ENCODE measurements at regions not wholly inside any gene's neighbourhood (a gene's known extent, or its start where the extent isn't known, plus 50 kb on each side); places are given as distances from the start of the nearest gene placed in this dataset.

DNA sequence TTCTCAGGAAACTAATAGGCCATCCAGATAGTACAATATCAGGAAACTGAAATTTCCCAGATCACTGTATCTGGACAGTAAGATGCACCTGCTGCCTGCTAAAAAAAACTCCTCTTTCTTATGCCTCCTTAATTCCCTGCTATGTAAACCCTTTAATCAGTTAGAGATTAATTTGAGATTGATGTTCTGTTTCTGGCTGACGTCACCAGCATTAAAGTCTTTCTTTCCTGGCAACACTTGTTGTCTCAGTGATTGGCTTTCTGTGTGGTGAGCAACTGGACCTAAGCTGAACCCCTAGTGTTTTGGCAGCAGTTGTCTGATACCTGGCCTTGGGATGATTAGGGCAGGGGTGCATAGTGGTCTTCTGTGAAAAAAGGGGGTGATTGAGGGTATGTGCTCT lies 175.8 kb downstream of the TENT4A start:
- peaks cover 9% of the 10 kb centered on the region; the same call in 1 of the 3 replicates for H3K9me3 ChIP-seq
- TF ChIP-seq HOXA7 (CRISPR knock-in tag; IDR thresholded peaks at IDR 0.05) (no peak), RNF2 (IDR thresholded peaks at IDR 0.05; ENCODE audit: borderline replicate concordance, low read depth) (no peak), FOXS1 (CRISPR knock-in tag; IDR thresholded peaks at IDR 0.05) (no peak), EHF (CRISPR knock-in tag; IDR thresholded peaks at IDR 0.05) (no peak), RAD21 (conservative IDR thresholded peaks at IDR 0.05 in 1 of 2, IDR thresholded peaks at IDR 0.05 in 1 of 2) (no peak), EP300 (IDR thresholded peaks at IDR 0.05) (no peak), GATA3 (IDR thresholded peaks at IDR 0.05; ENCODE audit: borderline replicate concordance) (no peak), PHF8 (IDR thresholded peaks at IDR 0.05; ENCODE audit: borderline replicate concordance, low read depth) (no peak), MYC (IDR thresholded peaks at IDR 0.05; ENCODE audit: borderline replicate concordance, low read length) (no peak), EHMT2 (IDR thresholded peaks at IDR 0.05; ENCODE audit: low read depth) (no peak)
- TF ChIP-seq, protein P1, sequence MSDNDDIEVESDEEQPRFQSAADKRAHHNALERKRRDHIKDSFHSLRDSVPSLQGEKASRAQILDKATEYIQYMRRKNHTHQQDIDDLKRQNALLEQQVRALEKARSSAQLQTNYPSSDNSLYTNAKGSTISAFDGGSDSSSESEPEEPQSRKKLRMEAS (IDR thresholded peaks at IDR 0.05), result no peak
- no peak for DNase-seq (ENCODE audit: low read depth in 1 of 2, low spot score in 1 of 2)
- no peak for ATAC-seq
- H3K4me3 ChIP-seq, result no peak overlapping the region
- H3K27ac ChIP-seq, result no peak overlapping the region
- WGBS (ENCODE audit: missing lambda C conversion rate), result 18% methylated on average over 1 of the region's 1 CpG
- POLR2A ChIA-PET, result no interaction called here
- CTCF ChIA-PET, result no interaction called here
- no peak for FAIRE-seq
- no peaks in the 10 kb centered on the region for H3K4me1 ChIP-seq
- H3K4me2 ChIP-seq, result no peak overlapping the region

GRCh38 chr5:6899221-6899620 lies 186.0 kb downstream of the TENT4A start:
- no peak for DNase-seq (ENCODE audit: low read depth in 1 of 2, low spot score in 1 of 2)
- POLR2A ChIA-PET, result no interaction called here
- H3K27ac ChIP-seq, result no peak overlapping the region
- 0 out of 3 replicates have a peak, but pooled peaks cover 3% of the 10 kb centered on the region for H3K4me1 ChIP-seq
- CTCF ChIA-PET, result no interaction called here
- no peak for FAIRE-seq
- ATAC-seq, result no peak
- H3K4me2 ChIP-seq, result no peak overlapping the region
- 52% methylated on average over 9 of the region's 9 CpGs for WGBS (ENCODE audit: missing lambda C conversion rate)
- no peaks in the 10 kb centered on the region for H3K9me3 ChIP-seq
- H3K4me3 ChIP-seq, result no peak overlapping the region
- TF ChIP-seq EHF (CRISPR knock-in tag; IDR thresholded peaks at IDR 0.05) (no peak), ZNF302 (CRISPR knock-in tag; IDR thresholded peaks at IDR 0.05) (no peak), HDAC2 (IDR thresholded peaks at IDR 0.05) (no peak), ZSCAN20 (CRISPR knock-in tag; IDR thresholded peaks at IDR 0.05) (no peak), SMC3 (IDR thresholded peaks at IDR 0.05) (no peak), RCOR1 (IDR thresholded peaks at IDR 0.05; ENCODE audit: low read depth, low read length) (no peak), SREBF2 (IDR thresholded peaks at IDR 0.05) (no peak), CHD2 (IDR thresholded peaks at IDR 0.05; ENCODE audit: low read length, partially characterized antibody) (no peak), PHF8 (IDR thresholded peaks at IDR 0.05; ENCODE audit: borderline replicate concordance, low read depth) (no peak), FOSB (CRISPR knock-in tag; IDR thresholded peaks at IDR 0.05) (no peak), NPAS2 (CRISPR knock-in tag; IDR thresholded peaks at IDR 0.05; ENCODE audit: borderline replicate concordance) (no peak), ELK1 (IDR thresholded peaks at IDR 0.05; ENCODE audit: low read depth, low read length) (no peak)

DNA sequence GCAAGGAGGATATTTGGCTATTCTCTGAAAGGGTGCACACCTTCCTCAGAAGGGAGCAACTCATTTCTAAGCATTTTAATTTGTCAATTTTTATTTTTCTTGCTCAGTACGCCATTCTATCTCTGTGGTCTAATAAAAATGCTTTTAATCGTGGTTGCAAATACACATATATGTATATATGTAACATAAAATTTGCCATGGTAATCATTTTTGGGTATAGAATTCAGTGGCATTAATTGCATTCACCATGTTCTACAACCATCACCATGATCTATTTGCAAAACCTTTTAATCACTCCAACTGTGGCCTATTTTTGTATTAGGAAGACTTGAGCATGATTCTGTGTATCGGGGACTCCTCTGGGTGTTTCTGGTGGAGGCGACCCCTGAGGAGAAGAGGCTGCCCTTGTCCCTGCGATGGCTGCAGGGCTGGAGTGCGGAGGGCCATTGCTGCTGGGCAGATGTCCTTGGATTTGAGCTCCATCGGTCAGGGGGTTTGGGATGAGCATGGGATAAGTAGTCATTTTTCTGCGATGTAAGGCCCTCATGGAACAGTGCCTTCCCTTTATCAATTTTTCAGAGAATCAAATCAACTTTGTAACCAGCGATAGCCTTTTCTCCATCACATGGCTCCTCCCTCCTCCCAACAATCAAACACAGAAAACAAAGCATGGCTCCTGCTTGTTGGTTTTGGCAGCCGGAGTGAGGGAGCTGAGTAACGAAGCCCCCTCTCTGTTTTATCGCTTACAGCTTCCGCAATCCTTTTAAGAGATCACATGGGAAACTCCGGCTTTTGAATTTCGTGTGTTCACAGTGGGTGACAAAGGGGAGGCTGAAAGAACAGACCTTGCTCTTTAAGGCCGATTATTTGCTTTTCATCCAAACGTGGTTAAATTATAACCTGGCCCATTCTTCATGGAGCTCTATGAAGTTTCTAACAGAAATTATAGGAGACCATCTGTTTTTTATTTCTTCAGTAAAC lies 187.3 kb downstream of the TENT4A start:
- H3K9me3 ChIP-seq, result no peaks in the 10 kb centered on the region
- TF ChIP-seq NR3C1 (IDR thresholded peaks at IDR 0.05) (no peak), MAFK (IDR thresholded peaks at IDR 0.05; ENCODE audit: partially characterized antibody) (peak; percentile 68)
- peak overlapping the region in 1 of 2 experiments; percentile 58; a peak in 2 of 6 replicates for H3K27ac ChIP-seq
- H3K4me3 ChIP-seq, result no peak overlapping the region
- DNase-seq (ENCODE audit: low read depth in 1 of 2, low spot score in 1 of 2) (peak; percentile 11 to 52), ATAC-seq (peak in 1 of 2 experiments; percentile 36; a peak in 3 of 6 replicates), FAIRE-seq (no peak)
- peaks cover 5% of the 10 kb centered on the region; the same call in 1 of the 3 replicates for H3K4me1 ChIP-seq
- ChIA-PET CTCF (no interaction called here), POLR2A (no interaction called here)
- 31% methylated on average over 17 of the region's 17 CpGs for WGBS (ENCODE audit: missing lambda C conversion rate)
- H3K4me2 ChIP-seq, result peak overlapping the region; percentile 47

Measured in A549 (cell line).